ENCODE measurements at regions not wholly inside any gene's neighbourhood (a gene's known extent, or its start where the extent isn't known, plus 50 kb on each side); places are given as distances from the start of the nearest gene placed in this dataset.

GRCh38 chrX:140292188-140292587 lies 212.7 kb downstream of the SOX3 start:
- TF ChIP-seq, protein P1, sequence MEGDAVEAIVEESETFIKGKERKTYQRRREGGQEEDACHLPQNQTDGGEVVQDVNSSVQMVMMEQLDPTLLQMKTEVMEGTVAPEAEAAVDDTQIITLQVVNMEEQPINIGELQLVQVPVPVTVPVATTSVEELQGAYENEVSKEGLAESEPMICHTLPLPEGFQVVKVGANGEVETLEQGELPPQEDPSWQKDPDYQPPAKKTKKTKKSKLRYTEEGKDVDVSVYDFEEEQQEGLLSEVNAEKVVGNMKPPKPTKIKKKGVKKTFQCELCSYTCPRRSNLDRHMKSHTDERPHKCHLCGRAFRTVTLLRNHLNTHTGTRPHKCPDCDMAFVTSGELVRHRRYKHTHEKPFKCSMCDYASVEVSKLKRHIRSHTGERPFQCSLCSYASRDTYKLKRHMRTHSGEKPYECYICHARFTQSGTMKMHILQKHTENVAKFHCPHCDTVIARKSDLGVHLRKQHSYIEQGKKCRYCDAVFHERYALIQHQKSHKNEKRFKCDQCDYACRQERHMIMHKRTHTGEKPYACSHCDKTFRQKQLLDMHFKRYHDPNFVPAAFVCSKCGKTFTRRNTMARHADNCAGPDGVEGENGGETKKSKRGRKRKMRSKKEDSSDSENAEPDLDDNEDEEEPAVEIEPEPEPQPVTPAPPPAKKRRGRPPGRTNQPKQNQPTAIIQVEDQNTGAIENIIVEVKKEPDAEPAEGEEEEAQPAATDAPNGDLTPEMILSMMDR (IDR thresholded peaks at IDR 0.05) = no peak
- TF ChIP-seq POLR2A (IDR thresholded peaks at IDR 0.05) = no peak
- TF ChIP-seq EP300 (IDR thresholded peaks at IDR 0.05) = no peak
